ENCODE measurements at regions not wholly inside any gene's neighbourhood (a gene's known extent, or its start where the extent isn't known, plus 50 kb on each side); places are given as distances from the start of the nearest gene placed in this dataset.

DNA sequence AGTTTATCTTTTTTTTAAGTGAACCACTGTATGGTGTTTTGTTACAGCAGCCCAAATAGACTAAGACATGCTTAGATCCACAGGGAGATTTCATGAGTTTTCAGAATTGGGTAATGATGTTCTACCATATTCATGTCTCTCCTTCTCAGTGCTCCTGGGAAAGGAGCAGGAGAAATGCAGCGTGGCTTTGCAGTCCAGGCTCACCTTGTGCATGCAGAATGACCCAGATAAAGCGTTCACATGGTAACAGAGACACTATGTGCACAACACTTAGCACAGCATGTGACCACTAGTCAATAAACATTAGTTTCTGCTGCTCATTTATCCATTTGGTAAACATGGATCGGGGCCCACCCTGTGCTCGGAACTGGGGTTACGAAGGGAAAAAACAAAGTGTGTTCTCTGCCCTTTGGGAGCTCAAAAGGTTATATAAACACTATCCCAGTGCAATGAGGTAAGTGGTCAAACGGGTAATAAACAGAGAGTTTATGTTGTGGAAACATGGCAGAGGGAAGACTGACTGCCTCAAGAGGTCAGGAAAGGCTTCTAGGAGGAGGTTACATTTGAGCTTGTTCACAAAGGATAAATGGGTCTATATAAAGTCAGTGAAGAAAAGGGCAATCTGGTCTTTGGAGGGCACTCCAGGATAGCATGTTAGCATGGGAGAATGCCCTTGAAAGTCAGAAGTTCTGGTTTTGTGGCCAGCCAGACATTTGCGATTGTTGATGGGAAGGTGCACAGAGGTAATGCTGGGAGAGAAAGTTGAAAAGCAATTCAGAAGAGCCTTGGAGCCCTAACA lies 299.2 kb downstream of the TDRD15 start:
- H3K9me3 ChIP-seq (ENCODE audit: control insufficient read depth, insufficient read depth, low read length): no peaks in the 10 kb centered on the region
- no peaks in the 10 kb centered on the region for H3K4me1 ChIP-seq (ENCODE audit: control insufficient read depth, insufficient read depth, low read length)
- H3K4me3 ChIP-seq (ENCODE audit: low read length): no peak overlapping the region
- no peaks in the 10 kb centered on the region for H3K27me3 ChIP-seq (ENCODE audit: control insufficient read depth, insufficient read depth, low read length)
- WGBS (ENCODE audit: insufficient coverage): 79% methylated on average over 7 of the region's 7 CpGs
- ATAC-seq (no peak), DNase-seq (no peak)
- H3K27ac ChIP-seq (ENCODE audit: low read length): no peak overlapping the region
- Mint-ChIP-seq H3K27ac (no peak overlapping the region), H3K9me3 (peaks cover 11 to 13% of the 10 kb centered on the region in 2 donors), H3K4me3 (no peak overlapping the region), H3K4me1 (peaks cover 0 to 7% of the 10 kb centered on the region in 2 donors), H3K27me3 (ENCODE audit: low read depth in 2 of 2) (no peaks in the 10 kb centered on the region), H3K36me3 (no peaks in the 10 kb centered on the region)
- intact Hi-C loops (cut with micrococcal nuclease): no loop called here
- TF ChIP-seq, protein P1, sequence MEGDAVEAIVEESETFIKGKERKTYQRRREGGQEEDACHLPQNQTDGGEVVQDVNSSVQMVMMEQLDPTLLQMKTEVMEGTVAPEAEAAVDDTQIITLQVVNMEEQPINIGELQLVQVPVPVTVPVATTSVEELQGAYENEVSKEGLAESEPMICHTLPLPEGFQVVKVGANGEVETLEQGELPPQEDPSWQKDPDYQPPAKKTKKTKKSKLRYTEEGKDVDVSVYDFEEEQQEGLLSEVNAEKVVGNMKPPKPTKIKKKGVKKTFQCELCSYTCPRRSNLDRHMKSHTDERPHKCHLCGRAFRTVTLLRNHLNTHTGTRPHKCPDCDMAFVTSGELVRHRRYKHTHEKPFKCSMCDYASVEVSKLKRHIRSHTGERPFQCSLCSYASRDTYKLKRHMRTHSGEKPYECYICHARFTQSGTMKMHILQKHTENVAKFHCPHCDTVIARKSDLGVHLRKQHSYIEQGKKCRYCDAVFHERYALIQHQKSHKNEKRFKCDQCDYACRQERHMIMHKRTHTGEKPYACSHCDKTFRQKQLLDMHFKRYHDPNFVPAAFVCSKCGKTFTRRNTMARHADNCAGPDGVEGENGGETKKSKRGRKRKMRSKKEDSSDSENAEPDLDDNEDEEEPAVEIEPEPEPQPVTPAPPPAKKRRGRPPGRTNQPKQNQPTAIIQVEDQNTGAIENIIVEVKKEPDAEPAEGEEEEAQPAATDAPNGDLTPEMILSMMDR (IDR thresholded peaks at IDR 0.05): no peak
- no peaks in the 10 kb centered on the region for H3K36me3 ChIP-seq (ENCODE audit: control insufficient read depth, insufficient read depth, low read length)

DNA sequence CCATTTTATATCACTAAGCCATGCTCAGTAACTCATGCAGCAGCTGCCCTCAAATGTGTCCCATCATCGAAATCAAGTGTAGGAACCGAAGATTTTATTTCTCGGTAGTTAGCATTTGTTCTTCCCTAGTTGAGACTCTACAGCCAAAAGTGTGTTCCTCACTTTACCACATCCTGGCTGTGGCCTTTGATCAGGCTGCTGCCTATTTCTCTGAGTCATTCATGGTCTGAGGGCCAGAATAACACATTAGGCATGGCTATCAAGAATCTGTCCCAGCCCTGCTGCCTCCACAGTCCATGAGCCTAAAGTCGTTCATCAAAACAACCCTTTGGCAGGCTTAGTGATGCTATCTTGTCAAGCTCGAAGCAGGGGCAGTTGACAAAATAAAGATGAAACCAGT lies 300.1 kb downstream of the TDRD15 start:
- Mint-ChIP-seq H3K4me3 (no peak overlapping the region), H3K4me1 (peaks cover 0 to 9% of the 10 kb centered on the region in 2 donors), H3K9me3 (peaks cover 11 to 15% of the 10 kb centered on the region in 2 donors), H3K27ac (no peak overlapping the region), H3K36me3 (no peaks in the 10 kb centered on the region), H3K27me3 (ENCODE audit: low read depth in 2 of 2) (no peaks in the 10 kb centered on the region)
- no peak for ATAC-seq
- 75% methylated on average over 5 of the region's 5 CpGs for WGBS (ENCODE audit: insufficient coverage)
- Histone ChIP-seq H3K36me3 (ENCODE audit: control insufficient read depth, insufficient read depth, low read length) (no peaks in the 10 kb centered on the region), H3K9me3 (ENCODE audit: control insufficient read depth, insufficient read depth, low read length) (no peaks in the 10 kb centered on the region), H3K4me3 (ENCODE audit: low read length) (no peak overlapping the region), H3K4me1 (ENCODE audit: control insufficient read depth, insufficient read depth, low read length) (no peaks in the 10 kb centered on the region), H3K27ac (ENCODE audit: low read length) (no peak overlapping the region), H3K27me3 (ENCODE audit: control insufficient read depth, insufficient read depth, low read length) (no peaks in the 10 kb centered on the region)
- intact Hi-C loops (cut with micrococcal nuclease): no loop called here
- TF ChIP-seq, protein P1 (IDR thresholded peaks at IDR 0.05): no peak
- no peak for DNase-seq

DNA sequence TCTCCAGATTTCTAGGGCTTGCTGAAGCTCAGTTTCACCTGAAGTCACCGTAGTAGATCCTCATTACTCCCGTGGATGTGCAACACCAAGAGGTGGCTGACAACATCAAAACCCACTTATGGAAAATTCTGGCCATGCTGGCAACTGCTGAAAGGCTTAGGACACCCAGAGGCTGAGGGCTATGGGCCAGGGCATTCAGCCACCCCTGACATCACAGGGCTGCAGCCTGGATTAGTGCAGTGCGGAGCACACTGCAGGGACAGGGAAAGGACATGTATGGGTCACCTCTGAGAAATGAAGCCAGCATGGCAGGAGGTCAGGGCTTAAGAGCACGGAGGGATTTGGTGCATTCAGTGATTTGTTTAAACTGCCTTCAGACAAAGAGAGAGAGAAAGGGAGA lies 300.6 kb downstream of the TDRD15 start:
- no peaks in the 10 kb centered on the region for H3K27me3 ChIP-seq (ENCODE audit: control insufficient read depth, insufficient read depth, low read length)
- Mint-ChIP-seq H3K27me3 (ENCODE audit: low read depth in 2 of 2) (no peaks in the 10 kb centered on the region), H3K27ac (no peak overlapping the region), H3K36me3 (no peaks in the 10 kb centered on the region), H3K9me3 (peaks cover 11 to 19% of the 10 kb centered on the region in 2 donors), H3K4me1 (peaks cover 0 to 9% of the 10 kb centered on the region in 2 donors), H3K4me3 (no peak overlapping the region)
- no peaks in the 10 kb centered on the region for H3K9me3 ChIP-seq (ENCODE audit: control insufficient read depth, insufficient read depth, low read length)
- H3K4me3 ChIP-seq (ENCODE audit: low read length): no peak overlapping the region
- no peaks in the 10 kb centered on the region for H3K4me1 ChIP-seq (ENCODE audit: control insufficient read depth, insufficient read depth, low read length)
- intact Hi-C loops (cut with micrococcal nuclease): no loop called here
- no peaks in the 10 kb centered on the region for H3K36me3 ChIP-seq (ENCODE audit: control insufficient read depth, insufficient read depth, low read length)
- peak in 1 of 3 donors; percentile 23 for ATAC-seq
- H3K27ac ChIP-seq (ENCODE audit: low read length): no peak overlapping the region
- 86% methylated on average over 4 of the region's 4 CpGs for WGBS (ENCODE audit: insufficient coverage)
- TF ChIP-seq, protein P1 (IDR thresholded peaks at IDR 0.05): no peak
- DNase-seq: no peak

DNA sequence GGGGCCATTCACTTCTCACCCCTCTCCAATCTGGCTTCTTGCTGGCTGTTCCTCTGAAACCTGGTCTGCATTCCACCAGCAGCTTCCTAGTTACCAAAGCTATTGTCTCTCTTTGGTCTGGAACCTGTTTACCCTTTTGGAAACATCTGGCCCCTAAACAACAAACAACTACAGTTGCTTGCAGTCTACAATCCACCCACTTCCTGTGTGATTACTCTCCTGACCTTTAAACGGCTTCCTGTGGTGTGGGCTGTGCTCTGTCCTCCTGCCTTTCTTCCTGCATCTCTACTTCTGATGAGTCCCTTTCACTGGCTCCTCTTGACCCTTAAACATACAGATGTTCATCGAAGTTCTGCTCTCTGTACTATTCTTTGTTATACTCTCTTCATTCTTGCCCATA lies 303.8 kb downstream of the TDRD15 start:
- Mint-ChIP-seq H3K4me3 (no peak overlapping the region), H3K36me3 (no peaks in the 10 kb centered on the region), H3K9me3 (peaks cover 11 to 14% of the 10 kb centered on the region in 2 donors), H3K4me1 (peaks cover 0 to 9% of the 10 kb centered on the region in 2 donors), H3K27ac (no peak overlapping the region), H3K27me3 (ENCODE audit: low read depth in 2 of 2) (no peaks in the 10 kb centered on the region)
- peaks cover 3% of the 10 kb centered on the region for H3K9me3 ChIP-seq (ENCODE audit: control insufficient read depth, insufficient read depth, low read length)
- H3K4me3 ChIP-seq (ENCODE audit: low read length): no peak overlapping the region
- 45% methylated on average over 2 of the region's 2 CpGs for WGBS (ENCODE audit: insufficient coverage)
- DNase-seq (no peak), ATAC-seq (no peak)
- H3K27me3 ChIP-seq (ENCODE audit: control insufficient read depth, insufficient read depth, low read length): no peaks in the 10 kb centered on the region
- H3K4me1 ChIP-seq (ENCODE audit: control insufficient read depth, insufficient read depth, low read length): no peaks in the 10 kb centered on the region
- TF ChIP-seq, protein P1 (IDR thresholded peaks at IDR 0.05): no peak
- H3K36me3 ChIP-seq (ENCODE audit: control insufficient read depth, insufficient read depth, low read length): no peaks in the 10 kb centered on the region
- intact Hi-C loops (cut with micrococcal nuclease): no loop called here
- no peak overlapping the region for H3K27ac ChIP-seq (ENCODE audit: low read length)
